Activated CD4-positive, alpha-beta memory T cell treated with anti-CD3 and anti-CD28 coated beads, Interleukin-2, amount 10 ng/mL, durations not matched to agents 7 days and 5 days (primary cell): ENCODE measurements at regions not wholly inside any gene's neighbourhood (a gene's known extent, or its start where the extent isn't known, plus 50 kb on each side); places are given as distances from the start of the nearest gene placed in this dataset.

Source experiments
- CTCF ChIA-PET: fragments of 350-600 bp; sonication (Branson Sonifier 250); formaldehyde crosslinking; loops from one replicate; lab custom pipeline; 2021; ENCODE audit warnings: antibody characterized with exemption, inconsistent platforms; lab: Charles Lee
- POLR2A ChIA-PET: fragments of 350-600 bp; sonication (Branson Sonifier 250); formaldehyde crosslinking; loops from one replicate; lab custom pipeline; 2021; ENCODE audit warnings: antibody characterized with exemption; lab: Charles Lee
- DNase-seq: peaks from one replicate; pipeline ENCODE4 v3.0.0-alpha.2; 2020
- H3K27ac Mint-ChIP-seq: one replicate; pipeline ENCODE4 v1.8.0; 2021; ENCODE audit warnings: mild to moderate bottlenecking, mixed read lengths
- H3K27me3 Mint-ChIP-seq: one replicate; pipeline ENCODE4 v1.8.0; 2021; ENCODE audit warnings: mixed read lengths
- H3K36me3 Mint-ChIP-seq: one replicate; pipeline ENCODE4 v1.8.0; 2021; ENCODE audit warnings: low read depth, mixed read lengths
- H3K4me1 Mint-ChIP-seq: one replicate; pipeline ENCODE4 v1.8.0; 2021; ENCODE audit warnings: mixed read lengths
- H3K4me3 Mint-ChIP-seq: one replicate; pipeline ENCODE4 v1.8.0; 2021; ENCODE audit warnings: mild to moderate bottlenecking, mixed read lengths
- H3K9me3 Mint-ChIP-seq: one replicate; pipeline ENCODE4 v1.8.0; 2021; ENCODE audit warnings: mixed read lengths

- POLR2A ChIA-PET = no interaction called here
- no peaks in the 10 kb centered on the region for H3K4me1 Mint-ChIP-seq
- no peaks in the 10 kb centered on the region for H3K9me3 Mint-ChIP-seq
- no peaks in the 10 kb centered on the region for H3K36me3 Mint-ChIP-seq
- DNase-seq = no peak
- CTCF ChIA-PET = no interaction called here
- H3K4me3 Mint-ChIP-seq = no peak overlapping the region
- no peak overlapping the region for H3K27ac Mint-ChIP-seq
- peaks cover 4% of the 10 kb centered on the region for H3K27me3 Mint-ChIP-seq
These were observed 69.4 kb upstream of the SORBS2 start for GRCh38 chr4:185881430-185881829.

GRCh38 chr4:185883591-185883990, 71.6 kb upstream of the SORBS2 start:
- no peak for DNase-seq
- Mint-ChIP-seq H3K27ac (no peak overlapping the region), H3K27me3 (peaks cover 4% of the 10 kb centered on the region), H3K4me3 (no peak overlapping the region), H3K9me3 (no peaks in the 10 kb centered on the region), H3K4me1 (no peaks in the 10 kb centered on the region), H3K36me3 (no peaks in the 10 kb centered on the region)
- ChIA-PET POLR2A (no interaction called here), CTCF (no interaction called here)

GRCh38 chr4:185885075-185885474, 73.1 kb upstream of the SORBS2 start:
- Mint-ChIP-seq H3K9me3 (no peaks in the 10 kb centered on the region), H3K4me1 (no peaks in the 10 kb centered on the region), H3K27me3 (peaks cover 4% of the 10 kb centered on the region), H3K36me3 (no peaks in the 10 kb centered on the region), H3K27ac (no peak overlapping the region), H3K4me3 (no peak overlapping the region)
- CTCF ChIA-PET = no interaction called here
- no peak for DNase-seq
- POLR2A ChIA-PET = no interaction called here

- peaks cover 3% of the 10 kb centered on the region for H3K27me3 Mint-ChIP-seq
- no peak overlapping the region for H3K4me3 Mint-ChIP-seq
- CTCF ChIA-PET = no interaction called here
- H3K27ac Mint-ChIP-seq = no peak overlapping the region
- DNase-seq = no peak
- H3K4me1 Mint-ChIP-seq = no peaks in the 10 kb centered on the region
- H3K9me3 Mint-ChIP-seq = no peaks in the 10 kb centered on the region
- POLR2A ChIA-PET = no interaction called here
- no peaks in the 10 kb centered on the region for H3K36me3 Mint-ChIP-seq
These were observed 73.6 kb upstream of the SORBS2 start for GRCh38 chr4:185885604-185886003.

- H3K4me1 Mint-ChIP-seq = no peaks in the 10 kb centered on the region
- no peaks in the 10 kb centered on the region for H3K36me3 Mint-ChIP-seq
- H3K4me3 Mint-ChIP-seq = no peak overlapping the region
- no peaks in the 10 kb centered on the region for H3K9me3 Mint-ChIP-seq
- H3K27ac Mint-ChIP-seq = no peak overlapping the region
- H3K27me3 Mint-ChIP-seq = no peaks in the 10 kb centered on the region
- DNase-seq = no peak
- CTCF ChIA-PET = no interaction called here
- POLR2A ChIA-PET = no interaction called here
These were observed 75.0 kb upstream of the SORBS2 start for GRCh38 chr4:185886832-185887524.

GRCh38 chr4:185888676-185889075, 76.7 kb upstream of the SORBS2 start:
- Mint-ChIP-seq H3K4me3 (no peak overlapping the region), H3K27me3 (no peaks in the 10 kb centered on the region), H3K9me3 (no peaks in the 10 kb centered on the region), H3K27ac (no peak overlapping the region), H3K4me1 (no peaks in the 10 kb centered on the region), H3K36me3 (no peaks in the 10 kb centered on the region)
- ChIA-PET CTCF (no interaction called here), POLR2A (no interaction called here)
- no peak for DNase-seq

GRCh38 chr4:185889585-185889984, 77.6 kb upstream of the SORBS2 start:
- Mint-ChIP-seq H3K27ac (no peak overlapping the region), H3K36me3 (no peaks in the 10 kb centered on the region), H3K9me3 (no peaks in the 10 kb centered on the region), H3K4me1 (no peaks in the 10 kb centered on the region), H3K27me3 (no peaks in the 10 kb centered on the region), H3K4me3 (no peak overlapping the region)
- DNase-seq = no peak
- ChIA-PET POLR2A (no interaction called here), CTCF (no interaction called here)

- Mint-ChIP-seq H3K4me3 (no peak overlapping the region), H3K36me3 (no peaks in the 10 kb centered on the region), H3K27ac (no peak overlapping the region), H3K4me1 (no peaks in the 10 kb centered on the region), H3K9me3 (no peaks in the 10 kb centered on the region), H3K27me3 (no peaks in the 10 kb centered on the region)
- CTCF ChIA-PET = interaction anchor here (1.0 kb wide), 1 partner anchor 163 kb away, joined by 3 read pairs; no protein-coding TSS in a partner anchor
- no peak for DNase-seq
- POLR2A ChIA-PET = no interaction called here
These were observed 78.2 kb upstream of the SORBS2 start for GRCh38 chr4:185890196-185890595.

GRCh38 chr4:185892165-185892564, 80.2 kb upstream of the SORBS2 start:
- no peak overlapping the region for H3K4me3 Mint-ChIP-seq

GRCh38 chr4:185893500-185893899, 81.5 kb upstream of the SORBS2 start:
- H3K4me3 Mint-ChIP-seq = no peak overlapping the region

More at GRCh38 chr4:185892165-185892564, 80.2 kb upstream of the SORBS2 start:
- ChIA-PET POLR2A (no interaction called here), CTCF (no interaction called here)
- Mint-ChIP-seq H3K36me3 (no peaks in the 10 kb centered on the region), H3K27ac (no peak overlapping the region), H3K4me1 (no peaks in the 10 kb centered on the region), H3K9me3 (no peaks in the 10 kb centered on the region), H3K27me3 (no peaks in the 10 kb centered on the region)
- no peak for DNase-seq

GRCh38 chr4:185894481-185894880, 82.5 kb upstream of the SORBS2 start:
- ChIA-PET POLR2A (no interaction called here), CTCF (no interaction called here)
- Mint-ChIP-seq H3K36me3 (no peaks in the 10 kb centered on the region), H3K27me3 (no peaks in the 10 kb centered on the region), H3K4me1 (no peaks in the 10 kb centered on the region), H3K4me3 (no peak overlapping the region), H3K9me3 (no peaks in the 10 kb centered on the region), H3K27ac (no peak overlapping the region)
- no peak for DNase-seq

More at GRCh38 chr4:185893500-185893899, 81.5 kb upstream of the SORBS2 start:
- Mint-ChIP-seq H3K36me3 (no peaks in the 10 kb centered on the region), H3K9me3 (no peaks in the 10 kb centered on the region), H3K4me1 (no peaks in the 10 kb centered on the region), H3K27ac (no peak overlapping the region), H3K27me3 (no peaks in the 10 kb centered on the region)
- POLR2A ChIA-PET = no interaction called here
- CTCF ChIA-PET = no interaction called here
- DNase-seq = no peak

- H3K27ac Mint-ChIP-seq = no peak overlapping the region
- H3K4me3 Mint-ChIP-seq = no peak overlapping the region
- DNase-seq = no peak
- CTCF ChIA-PET = no interaction called here
- H3K36me3 Mint-ChIP-seq = no peaks in the 10 kb centered on the region
- H3K4me1 Mint-ChIP-seq = no peaks in the 10 kb centered on the region
- no peaks in the 10 kb centered on the region for H3K27me3 Mint-ChIP-seq
- no peaks in the 10 kb centered on the region for H3K9me3 Mint-ChIP-seq
- POLR2A ChIA-PET = no interaction called here
These were observed 83.4 kb upstream of the SORBS2 start for GRCh38 chr4:185895351-185895750.

GRCh38 chr4:185895866-185896265, 83.9 kb upstream of the SORBS2 start:
- CTCF ChIA-PET = no interaction called here
- H3K4me1 Mint-ChIP-seq = no peaks in the 10 kb centered on the region
- no peak overlapping the region for H3K4me3 Mint-ChIP-seq
- DNase-seq = no peak
- H3K27me3 Mint-ChIP-seq = no peaks in the 10 kb centered on the region
- POLR2A ChIA-PET = no interaction called here
- no peak overlapping the region for H3K27ac Mint-ChIP-seq
- H3K9me3 Mint-ChIP-seq = no peaks in the 10 kb centered on the region
- no peaks in the 10 kb centered on the region for H3K36me3 Mint-ChIP-seq

- H3K27me3 Mint-ChIP-seq = no peaks in the 10 kb centered on the region
- no peaks in the 10 kb centered on the region for H3K9me3 Mint-ChIP-seq
- DNase-seq = no peak
- no peak overlapping the region for H3K27ac Mint-ChIP-seq
- H3K4me1 Mint-ChIP-seq = no peaks in the 10 kb centered on the region
- no peaks in the 10 kb centered on the region for H3K36me3 Mint-ChIP-seq
- CTCF ChIA-PET = no interaction called here
- H3K4me3 Mint-ChIP-seq = no peak overlapping the region
- POLR2A ChIA-PET = no interaction called here
These were observed 85.0 kb upstream of the SORBS2 start for GRCh38 chr4:185896817-185897488.
